DND-41 (cell line): ENCODE measurements at regions not wholly inside any gene's neighbourhood (a gene's known extent, or its start where the extent isn't known, plus 50 kb on each side); places are given as distances from the start of the nearest gene placed in this dataset.

ENCODE experiments used
- EZH2 ChIP-seq: IDR thresholded peaks from 3 replicates; pipeline ENCODE4 v1.6.1; 2012; ENCODE audit warnings: borderline replicate concordance, low read depth, mild to moderate bottlenecking, moderate library complexity, low read length, inconsistent platforms; ENCODE audit not compliant: severe bottlenecking
- TF ChIP-seq, protein P1 (sequence below): IDR thresholded peaks from 2 replicates; pipeline ENCODE4 v1.5.1; 2012; ENCODE audit warnings: borderline replicate concordance, low read length, moderate library complexity, mild to moderate bottlenecking; ENCODE audit not compliant: poor library complexity, severe bottlenecking; ENCODE audit errors: extremely low read depth

DNA sequence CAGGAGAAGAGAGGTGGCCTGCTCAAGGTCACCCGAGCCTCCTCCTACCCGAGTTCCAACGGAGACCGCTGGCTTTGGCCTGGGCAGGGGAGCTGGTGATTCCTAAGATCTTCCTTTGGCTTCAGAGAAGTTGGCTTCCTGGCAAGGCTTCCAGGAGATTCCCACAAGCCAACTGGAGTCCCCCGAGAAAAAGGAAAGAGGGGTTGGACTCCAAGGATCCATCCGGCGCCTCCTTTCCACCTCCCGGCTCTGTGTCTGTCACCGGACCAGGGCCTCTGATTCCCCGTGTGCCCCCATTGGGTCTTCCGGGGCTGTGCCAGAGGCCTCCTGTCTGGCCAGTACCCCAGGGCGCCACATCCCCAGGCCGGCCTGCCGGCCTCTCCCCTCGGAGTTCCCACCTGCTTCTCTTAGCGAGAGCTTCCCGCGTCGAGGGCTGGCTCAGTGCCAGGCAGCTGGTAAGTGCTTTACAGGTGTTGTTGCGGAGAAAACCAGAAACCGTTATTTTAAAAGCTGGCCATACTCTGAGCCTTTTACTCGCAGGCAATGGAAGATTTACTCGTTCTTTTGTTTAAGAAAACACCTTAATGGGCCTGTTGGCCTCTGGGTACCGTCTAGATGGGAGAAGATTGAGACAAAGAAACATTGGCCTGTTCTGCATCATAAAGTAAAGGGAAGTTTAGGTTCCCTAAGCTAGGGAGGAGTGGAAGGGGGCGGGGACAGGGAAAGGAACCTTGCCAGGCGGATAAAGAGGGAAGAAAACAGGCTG lies 258.4 kb upstream of the SDK2 start:
- TF ChIP-seq EZH2: no peak
- TF ChIP-seq, protein P1, sequence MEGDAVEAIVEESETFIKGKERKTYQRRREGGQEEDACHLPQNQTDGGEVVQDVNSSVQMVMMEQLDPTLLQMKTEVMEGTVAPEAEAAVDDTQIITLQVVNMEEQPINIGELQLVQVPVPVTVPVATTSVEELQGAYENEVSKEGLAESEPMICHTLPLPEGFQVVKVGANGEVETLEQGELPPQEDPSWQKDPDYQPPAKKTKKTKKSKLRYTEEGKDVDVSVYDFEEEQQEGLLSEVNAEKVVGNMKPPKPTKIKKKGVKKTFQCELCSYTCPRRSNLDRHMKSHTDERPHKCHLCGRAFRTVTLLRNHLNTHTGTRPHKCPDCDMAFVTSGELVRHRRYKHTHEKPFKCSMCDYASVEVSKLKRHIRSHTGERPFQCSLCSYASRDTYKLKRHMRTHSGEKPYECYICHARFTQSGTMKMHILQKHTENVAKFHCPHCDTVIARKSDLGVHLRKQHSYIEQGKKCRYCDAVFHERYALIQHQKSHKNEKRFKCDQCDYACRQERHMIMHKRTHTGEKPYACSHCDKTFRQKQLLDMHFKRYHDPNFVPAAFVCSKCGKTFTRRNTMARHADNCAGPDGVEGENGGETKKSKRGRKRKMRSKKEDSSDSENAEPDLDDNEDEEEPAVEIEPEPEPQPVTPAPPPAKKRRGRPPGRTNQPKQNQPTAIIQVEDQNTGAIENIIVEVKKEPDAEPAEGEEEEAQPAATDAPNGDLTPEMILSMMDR: no peak
